Liver (tissue), 8 donors: ENCODE measurements at regions not wholly inside any gene's neighbourhood (a gene's known extent, or its start where the extent isn't known, plus 50 kb on each side); places are given as distances from the start of the nearest gene placed in this dataset.

Experiments
- DNase-seq: peaks from one replicate; pipeline ENCODE4 v3.0.0-alpha.2; 2017; ENCODE audit warnings: low spot score
- H3K27ac ChIP-seq, 2 donors: one replicate each; pipeline ENCODE4 v1.7.0; 2013; ENCODE audit warnings: inconsistent platforms in 2 of 2, low read length in 2 of 2, control low read depth in 1 of 2, low read depth in 1 of 2, mild to moderate bottlenecking in 1 of 2
- H3K27me3 ChIP-seq, 4 donors: one replicate each; pipeline versions ENCODE4 v1.6.1 to v1.7.0; 2013; ENCODE audit warnings: low read length in 3 of 4, inconsistent platforms in 1 of 4, mild to moderate bottlenecking in 1 of 4, moderate library complexity in 1 of 4; ENCODE audit not compliant: control insufficient read depth in 4 of 4, insufficient read depth in 4 of 4
- H3K36me3 ChIP-seq, 4 donors: one replicate each; pipeline versions ENCODE4 v1.6.1 to v1.7.0; 2013; ENCODE audit warnings: low read length in 3 of 4, mild to moderate bottlenecking in 3 of 4, low read depth in 1 of 4, moderate library complexity in 1 of 4; ENCODE audit not compliant: control insufficient read depth in 4 of 4, insufficient read depth in 3 of 4
- H3K4me1 ChIP-seq, 4 donors: one replicate each; pipeline versions ENCODE4 v1.6.1 to v1.7.0; 2013; ENCODE audit warnings: low read length in 3 of 4, mild to moderate bottlenecking in 3 of 4, moderate library complexity in 1 of 4; ENCODE audit not compliant: control insufficient read depth in 4 of 4, insufficient read depth in 4 of 4
- H3K4me3 ChIP-seq, 3 donors: one replicate each; pipeline versions ENCODE4 v1.6.1 to v1.7.0; 2013; ENCODE audit warnings: low read length in 3 of 3, control low read depth in 1 of 3, low read depth in 1 of 3, mild to moderate bottlenecking in 1 of 3
- H3K9ac ChIP-seq, 2 donors: one replicate each; pipeline ENCODE4 v1.7.0; 2013; ENCODE audit warnings: low read length in 2 of 2, mild to moderate bottlenecking in 2 of 2, moderate library complexity in 2 of 2, control low read depth in 1 of 2, low read depth in 1 of 2
- H3K9me3 ChIP-seq, 4 donors: one replicate each; pipeline versions ENCODE4 v1.6.1 to v1.7.0; 2013; ENCODE audit warnings: low read length in 3 of 4; ENCODE audit not compliant: control insufficient read depth in 4 of 4
- EGR1 ChIP-seq, 2 donors: IDR thresholded peaks; 2 replicates each; pipeline ENCODE4 v1.6.1; 2016 to 2018; ENCODE audit warnings: antibody characterized with exemption in 2 of 2, low read depth in 2 of 2
- FOXA1 ChIP-seq: IDR thresholded peaks from 2 replicates; pipeline ENCODE4 v1.6.1; 2016; ENCODE audit warnings: antibody characterized with exemption
- FOXA2 ChIP-seq: IDR thresholded peaks from 2 replicates; pipeline ENCODE4 v1.6.1; 2016; ENCODE audit warnings: antibody characterized with exemption
- HNF4A ChIP-seq, 2 donors: conservative IDR thresholded peaks; 2 replicates each; pipeline ENCODE4 v1.6.1; 2016; ENCODE audit warnings: antibody characterized with exemption in 2 of 2, mild to moderate bottlenecking in 2 of 2
- HNF4G ChIP-seq: IDR thresholded peaks from 2 replicates; pipeline ENCODE4 v1.6.1; 2016; ENCODE audit warnings: antibody characterized with exemption
- NR2F2 ChIP-seq: IDR thresholded peaks from 2 replicates; pipeline ENCODE4 v1.6.1; 2016; ENCODE audit warnings: antibody characterized with exemption
- RAD21 ChIP-seq, 2 donors: IDR thresholded peaks; 2 replicates each; pipeline ENCODE4 v1.6.1; 2016; ENCODE audit warnings: antibody characterized with exemption in 2 of 2, mild to moderate bottlenecking in 2 of 2
- RXRA ChIP-seq, 2 donors: IDR thresholded peaks; 2 replicates each; pipeline ENCODE4 v1.6.1; 2017 to 2018; ENCODE audit warnings: antibody characterized with exemption in 2 of 2, mild to moderate bottlenecking in 1 of 2
- SP1 ChIP-seq: IDR thresholded peaks from 2 replicates; pipeline ENCODE4 v1.6.1; 2018; ENCODE audit warnings: antibody characterized with exemption, mild to moderate bottlenecking
- TAF1 ChIP-seq: conservative IDR thresholded peaks from 2 replicates; pipeline ENCODE4 v1.6.1; 2016; ENCODE audit warnings: antibody characterized with exemption, mild to moderate bottlenecking
- YY1 ChIP-seq: IDR thresholded peaks from 2 replicates; pipeline ENCODE4 v1.6.1; 2016; ENCODE audit warnings: antibody characterized with exemption, mild to moderate bottlenecking
- WGBS: extraction: QIAGEN DNeasy Blood & Tissue Kit; methylation state at CpG from one replicate; pipeline ENCODE4 v1.1.7; 2013; 5-methylcytosine and 5-hydroxymethylcytosine counted together
- TF ChIP-seq, protein P1 (sequence below): fragments of 150-350 bp; IDR thresholded peaks from 2 replicates; pipeline ENCODE4 v1.5.1; 2017; ENCODE audit warnings: improper control_type of control experiment, low read depth, low read length; ENCODE audit not compliant: missing input control
- TF ChIP-seq, protein P2 (sequence below): IDR thresholded peaks from 2 replicates; pipeline ENCODE4 v1.6.1; 2016; ENCODE audit warnings: antibody characterized with exemption
- TF ChIP-seq, protein P3 (sequence below): IDR thresholded peaks from 2 replicates; pipeline ENCODE4 v1.6.1; 2016; ENCODE audit warnings: antibody characterized with exemption, mild to moderate bottlenecking
- TF ChIP-seq, protein P4 (sequence below): IDR thresholded peaks from 2 replicates; pipeline ENCODE4 v1.6.1; 2016; ENCODE audit warnings: antibody characterized with exemption
- TF ChIP-seq, protein P5 (sequence below): IDR thresholded peaks from 2 replicates; pipeline ENCODE4 v1.6.1; 2016; ENCODE audit warnings: antibody characterized with exemption
- donor health status: healthy.
- donor health status: healthy.
- donor health status: healthy.
- donor health status: healthy.
- donor health status: healthy.

DNA sequence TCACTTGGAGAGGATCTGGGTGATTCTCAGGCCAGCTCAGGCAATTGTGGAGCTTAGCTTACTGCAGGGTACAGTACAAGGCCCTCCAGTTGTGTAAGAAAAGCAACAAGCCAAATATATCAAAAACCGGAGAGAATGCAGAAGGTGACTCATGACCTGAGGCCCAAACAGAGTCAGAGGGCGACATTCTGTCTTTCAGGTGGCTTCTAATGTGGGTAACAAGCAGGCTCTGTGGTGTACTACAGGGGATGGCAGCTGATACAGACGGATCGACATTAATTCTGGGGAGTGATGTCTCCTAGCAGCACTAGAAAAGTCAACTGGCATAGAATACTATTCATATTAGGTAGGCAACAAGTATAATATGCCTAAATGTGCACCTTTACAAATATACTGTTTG lies 219.5 kb upstream of the SOX11 start:
- TF ChIP-seq YY1 (no peak), NR2F2 (no peak), RAD21 (IDR thresholded peaks at IDR 0.05) (no peak), SP1 (no peak), RXRA (IDR thresholded peaks at IDR 0.05) (no peak), HNF4A (conservative IDR thresholded peaks at IDR 0.05) (no peak), FOXA2 (no peak)
- TF ChIP-seq, protein P1, sequence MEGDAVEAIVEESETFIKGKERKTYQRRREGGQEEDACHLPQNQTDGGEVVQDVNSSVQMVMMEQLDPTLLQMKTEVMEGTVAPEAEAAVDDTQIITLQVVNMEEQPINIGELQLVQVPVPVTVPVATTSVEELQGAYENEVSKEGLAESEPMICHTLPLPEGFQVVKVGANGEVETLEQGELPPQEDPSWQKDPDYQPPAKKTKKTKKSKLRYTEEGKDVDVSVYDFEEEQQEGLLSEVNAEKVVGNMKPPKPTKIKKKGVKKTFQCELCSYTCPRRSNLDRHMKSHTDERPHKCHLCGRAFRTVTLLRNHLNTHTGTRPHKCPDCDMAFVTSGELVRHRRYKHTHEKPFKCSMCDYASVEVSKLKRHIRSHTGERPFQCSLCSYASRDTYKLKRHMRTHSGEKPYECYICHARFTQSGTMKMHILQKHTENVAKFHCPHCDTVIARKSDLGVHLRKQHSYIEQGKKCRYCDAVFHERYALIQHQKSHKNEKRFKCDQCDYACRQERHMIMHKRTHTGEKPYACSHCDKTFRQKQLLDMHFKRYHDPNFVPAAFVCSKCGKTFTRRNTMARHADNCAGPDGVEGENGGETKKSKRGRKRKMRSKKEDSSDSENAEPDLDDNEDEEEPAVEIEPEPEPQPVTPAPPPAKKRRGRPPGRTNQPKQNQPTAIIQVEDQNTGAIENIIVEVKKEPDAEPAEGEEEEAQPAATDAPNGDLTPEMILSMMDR = no peak
- TF ChIP-seq, protein P2, sequence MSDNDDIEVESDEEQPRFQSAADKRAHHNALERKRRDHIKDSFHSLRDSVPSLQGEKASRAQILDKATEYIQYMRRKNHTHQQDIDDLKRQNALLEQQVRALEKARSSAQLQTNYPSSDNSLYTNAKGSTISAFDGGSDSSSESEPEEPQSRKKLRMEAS = no peak
- no peaks in the 10 kb centered on the region for H3K4me1 ChIP-seq
- no peak overlapping the region for H3K9ac ChIP-seq
- H3K27ac ChIP-seq = no peak overlapping the region
- no peaks in the 10 kb centered on the region for H3K36me3 ChIP-seq
- H3K4me3 ChIP-seq = no peak overlapping the region
- no peaks in the 10 kb centered on the region for H3K9me3 ChIP-seq
- no peaks in the 10 kb centered on the region for H3K27me3 ChIP-seq
- no peak for DNase-seq
- WGBS = 69% methylated on average over 4 of the region's 4 CpGs

DNA sequence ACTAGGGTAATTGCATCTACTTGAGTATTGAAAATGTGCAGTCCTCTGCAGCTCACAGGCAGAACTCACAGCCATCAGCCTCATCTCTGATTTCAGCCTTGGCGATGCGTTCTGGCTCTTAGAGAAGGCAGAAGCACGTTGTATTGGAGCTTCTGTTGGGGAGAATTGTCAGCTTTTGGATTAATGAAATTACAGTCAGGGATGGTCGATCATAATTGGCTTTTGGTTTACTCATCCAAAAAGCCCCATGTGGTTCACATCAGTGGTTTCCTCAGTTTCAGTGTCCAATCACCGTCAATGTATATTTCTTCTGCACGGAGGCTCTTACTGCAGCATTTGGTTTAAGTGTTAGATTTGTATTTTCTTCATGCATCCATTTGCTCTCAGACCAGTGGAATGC lies 218.5 kb upstream of the SOX11 start:
- H3K4me3 ChIP-seq = no peak overlapping the region
- H3K27me3 ChIP-seq = no peaks in the 10 kb centered on the region
- no peak overlapping the region for H3K27ac ChIP-seq
- no peaks in the 10 kb centered on the region for H3K4me1 ChIP-seq
- DNase-seq = no peak
- H3K9me3 ChIP-seq = no peaks in the 10 kb centered on the region
- TF ChIP-seq FOXA2 (no peak), FOXA1 (no peak), NR2F2 (no peak), SP1 (no peak), EGR1 (IDR thresholded peaks at IDR 0.05; ENCODE audit: low read depth in 2 of 2) (no peak), HNF4G (no peak), RXRA (IDR thresholded peaks at IDR 0.05) (no peak), HNF4A (conservative IDR thresholded peaks at IDR 0.05) (no peak), YY1 (no peak), TAF1 (no peak), RAD21 (IDR thresholded peaks at IDR 0.05) (no peak)
- TF ChIP-seq, protein P2 = no peak
- TF ChIP-seq, protein P1 = no peak
- TF ChIP-seq, protein P3, sequence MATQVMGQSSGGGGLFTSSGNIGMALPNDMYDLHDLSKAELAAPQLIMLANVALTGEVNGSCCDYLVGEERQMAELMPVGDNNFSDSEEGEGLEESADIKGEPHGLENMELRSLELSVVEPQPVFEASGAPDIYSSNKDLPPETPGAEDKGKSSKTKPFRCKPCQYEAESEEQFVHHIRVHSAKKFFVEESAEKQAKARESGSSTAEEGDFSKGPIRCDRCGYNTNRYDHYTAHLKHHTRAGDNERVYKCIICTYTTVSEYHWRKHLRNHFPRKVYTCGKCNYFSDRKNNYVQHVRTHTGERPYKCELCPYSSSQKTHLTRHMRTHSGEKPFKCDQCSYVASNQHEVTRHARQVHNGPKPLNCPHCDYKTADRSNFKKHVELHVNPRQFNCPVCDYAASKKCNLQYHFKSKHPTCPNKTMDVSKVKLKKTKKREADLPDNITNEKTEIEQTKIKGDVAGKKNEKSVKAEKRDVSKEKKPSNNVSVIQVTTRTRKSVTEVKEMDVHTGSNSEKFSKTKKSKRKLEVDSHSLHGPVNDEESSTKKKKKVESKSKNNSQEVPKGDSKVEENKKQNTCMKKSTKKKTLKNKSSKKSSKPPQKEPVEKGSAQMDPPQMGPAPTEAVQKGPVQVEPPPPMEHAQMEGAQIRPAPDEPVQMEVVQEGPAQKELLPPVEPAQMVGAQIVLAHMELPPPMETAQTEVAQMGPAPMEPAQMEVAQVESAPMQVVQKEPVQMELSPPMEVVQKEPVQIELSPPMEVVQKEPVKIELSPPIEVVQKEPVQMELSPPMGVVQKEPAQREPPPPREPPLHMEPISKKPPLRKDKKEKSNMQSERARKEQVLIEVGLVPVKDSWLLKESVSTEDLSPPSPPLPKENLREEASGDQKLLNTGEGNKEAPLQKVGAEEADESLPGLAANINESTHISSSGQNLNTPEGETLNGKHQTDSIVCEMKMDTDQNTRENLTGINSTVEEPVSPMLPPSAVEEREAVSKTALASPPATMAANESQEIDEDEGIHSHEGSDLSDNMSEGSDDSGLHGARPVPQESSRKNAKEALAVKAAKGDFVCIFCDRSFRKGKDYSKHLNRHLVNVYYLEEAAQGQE = no peak
- TF ChIP-seq, protein P4, sequence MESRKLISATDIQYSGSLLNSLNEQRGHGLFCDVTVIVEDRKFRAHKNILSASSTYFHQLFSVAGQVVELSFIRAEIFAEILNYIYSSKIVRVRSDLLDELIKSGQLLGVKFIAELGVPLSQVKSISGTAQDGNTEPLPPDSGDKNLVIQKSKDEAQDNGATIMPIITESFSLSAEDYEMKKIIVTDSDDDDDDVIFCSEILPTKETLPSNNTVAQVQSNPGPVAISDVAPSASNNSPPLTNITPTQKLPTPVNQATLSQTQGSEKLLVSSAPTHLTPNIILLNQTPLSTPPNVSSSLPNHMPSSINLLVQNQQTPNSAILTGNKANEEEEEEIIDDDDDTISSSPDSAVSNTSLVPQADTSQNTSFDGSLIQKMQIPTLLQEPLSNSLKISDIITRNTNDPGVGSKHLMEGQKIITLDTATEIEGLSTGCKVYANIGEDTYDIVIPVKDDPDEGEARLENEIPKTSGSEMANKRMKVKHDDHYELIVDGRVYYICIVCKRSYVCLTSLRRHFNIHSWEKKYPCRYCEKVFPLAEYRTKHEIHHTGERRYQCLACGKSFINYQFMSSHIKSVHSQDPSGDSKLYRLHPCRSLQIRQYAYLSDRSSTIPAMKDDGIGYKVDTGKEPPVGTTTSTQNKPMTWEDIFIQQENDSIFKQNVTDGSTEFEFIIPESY = no peak
- TF ChIP-seq, protein P5, sequence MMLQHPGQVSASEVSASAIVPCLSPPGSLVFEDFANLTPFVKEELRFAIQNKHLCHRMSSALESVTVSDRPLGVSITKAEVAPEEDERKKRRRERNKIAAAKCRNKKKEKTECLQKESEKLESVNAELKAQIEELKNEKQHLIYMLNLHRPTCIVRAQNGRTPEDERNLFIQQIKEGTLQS = no peak
- 64% methylated on average over 6 of the region's 6 CpGs for WGBS
- no peak overlapping the region for H3K9ac ChIP-seq
- H3K36me3 ChIP-seq = no peaks in the 10 kb centered on the region
